ENCODE measurements at regions not wholly inside any gene's neighbourhood (a gene's known extent, or its start where the extent isn't known, plus 50 kb on each side); places are given as distances from the start of the nearest gene placed in this dataset.

DNA sequence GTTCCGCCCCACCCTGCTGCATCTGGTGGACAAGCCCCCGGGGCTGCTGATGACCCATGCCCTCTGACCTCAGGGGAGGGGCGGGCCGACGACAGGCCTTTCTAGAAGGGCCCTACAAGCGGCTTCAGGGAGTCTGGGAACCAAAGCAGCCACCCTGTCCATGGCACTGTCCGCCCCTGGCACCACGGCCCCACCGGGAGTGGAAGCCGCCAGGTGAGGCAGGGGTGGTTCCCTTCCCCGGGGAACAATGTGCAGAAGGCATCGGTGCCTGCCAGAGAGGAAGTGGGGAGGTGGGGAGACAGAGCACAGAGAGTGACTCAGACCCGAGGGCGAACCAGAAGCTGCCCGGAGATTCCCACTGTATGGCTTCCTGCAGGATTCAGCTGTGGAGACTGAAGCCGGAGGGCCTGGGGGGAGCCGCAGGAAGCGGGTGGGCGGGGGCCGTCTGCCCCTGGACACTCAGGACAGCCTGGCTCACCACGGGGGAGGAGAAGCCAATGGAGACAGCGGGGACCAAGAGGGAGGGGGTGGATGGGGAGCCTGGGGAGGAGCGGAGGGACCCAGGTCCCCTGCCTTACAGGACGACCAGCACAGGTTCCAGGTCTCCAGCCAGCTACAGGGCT is 134.0 kb downstream of the TPRA1 start:
- ATAC-seq (peak in 3 of 4 donors; percentile 10 to 71 (median 15)), DNase-seq (peak in 2 of 3 donors; percentile 38 to 39)
- Histone ChIP-seq H3K36me3 (no peaks in the 10 kb centered on the region), H3K4me3 (no peak overlapping the region), H3K27ac (no peak overlapping the region), H3K27me3 (peaks cover 0 to 25% of the 10 kb centered on the region in 2 donors), H3K9me3 (no peaks in the 10 kb centered on the region), H3K4me1 (peaks cover 0 to 11% (median 3%) of the 10 kb centered on the region in 4 donors)
- intact Hi-C loops (cut with DNase I): loop anchor here in 1 of 2 donors (10.0 kb wide), 1 partner anchor 702 kb away; no protein-coding TSS in a partner anchor
- TF ChIP-seq, protein P1, sequence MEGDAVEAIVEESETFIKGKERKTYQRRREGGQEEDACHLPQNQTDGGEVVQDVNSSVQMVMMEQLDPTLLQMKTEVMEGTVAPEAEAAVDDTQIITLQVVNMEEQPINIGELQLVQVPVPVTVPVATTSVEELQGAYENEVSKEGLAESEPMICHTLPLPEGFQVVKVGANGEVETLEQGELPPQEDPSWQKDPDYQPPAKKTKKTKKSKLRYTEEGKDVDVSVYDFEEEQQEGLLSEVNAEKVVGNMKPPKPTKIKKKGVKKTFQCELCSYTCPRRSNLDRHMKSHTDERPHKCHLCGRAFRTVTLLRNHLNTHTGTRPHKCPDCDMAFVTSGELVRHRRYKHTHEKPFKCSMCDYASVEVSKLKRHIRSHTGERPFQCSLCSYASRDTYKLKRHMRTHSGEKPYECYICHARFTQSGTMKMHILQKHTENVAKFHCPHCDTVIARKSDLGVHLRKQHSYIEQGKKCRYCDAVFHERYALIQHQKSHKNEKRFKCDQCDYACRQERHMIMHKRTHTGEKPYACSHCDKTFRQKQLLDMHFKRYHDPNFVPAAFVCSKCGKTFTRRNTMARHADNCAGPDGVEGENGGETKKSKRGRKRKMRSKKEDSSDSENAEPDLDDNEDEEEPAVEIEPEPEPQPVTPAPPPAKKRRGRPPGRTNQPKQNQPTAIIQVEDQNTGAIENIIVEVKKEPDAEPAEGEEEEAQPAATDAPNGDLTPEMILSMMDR (IDR thresholded peaks at IDR 0.05): no peak
- TF ChIP-seq POLR2A (IDR thresholded peaks at IDR 0.05): no peak
- WGBS (ENCODE audit: insufficient coverage, low coverage, low lambda C conversion rate, missing lambda C conversion rate): 8% methylated on average over 14 of the region's 24 CpGs

DNA sequence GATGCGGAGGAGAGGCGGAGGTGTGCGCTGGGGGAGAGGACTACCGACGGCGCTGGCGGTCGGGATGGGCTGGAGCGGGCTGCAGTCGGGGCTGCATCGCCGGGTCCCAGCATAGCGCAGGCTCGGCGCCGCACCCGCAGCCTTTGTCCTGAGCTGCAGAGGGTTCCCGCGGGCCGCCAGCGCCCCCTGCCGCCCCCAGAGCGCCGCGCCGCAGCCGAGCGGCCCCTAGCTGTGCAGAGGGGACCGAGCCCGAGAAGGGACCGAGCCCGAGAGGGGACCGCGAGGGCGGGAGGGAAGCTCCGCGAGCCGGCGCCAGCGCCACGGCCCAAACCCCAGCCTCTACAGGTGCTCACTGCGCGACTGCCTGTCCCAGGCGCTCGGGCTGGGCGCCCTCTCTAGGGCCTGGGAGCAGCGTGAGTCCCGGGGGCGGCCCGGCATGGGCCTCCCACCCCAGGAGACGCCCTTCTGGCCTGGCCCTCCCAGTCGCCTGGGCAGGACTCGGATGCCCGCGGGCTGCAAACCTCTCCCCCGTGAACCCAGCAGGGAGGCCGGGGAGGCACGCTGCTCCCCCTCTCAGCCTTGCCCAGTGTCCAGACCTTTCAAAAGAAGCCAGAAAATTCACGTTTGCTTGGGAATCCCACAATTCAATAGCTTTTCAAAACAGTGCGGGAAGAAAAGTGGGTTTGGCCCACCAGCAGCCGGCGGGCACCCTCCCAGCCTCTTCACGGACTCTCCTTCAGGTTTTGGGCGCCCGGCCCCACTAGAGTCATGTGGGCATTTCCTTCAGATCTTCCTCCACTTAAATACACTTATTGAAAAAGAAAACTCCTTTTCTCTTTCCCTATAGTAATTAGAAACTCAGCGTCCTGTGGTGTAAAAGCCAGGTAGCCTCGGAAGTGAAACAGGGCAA is 134.7 kb downstream of the TPRA1 start:
- ATAC-seq (peak; percentile 83 to 94 (median 88)), DNase-seq (peak; percentile 58 to 73 (median 64))
- Histone ChIP-seq H3K27ac (no peak overlapping the region), H3K27me3 (peaks cover 0 to 25% of the 10 kb centered on the region in 2 donors), H3K9me3 (no peaks in the 10 kb centered on the region), H3K4me3 (no peak overlapping the region), H3K36me3 (no peaks in the 10 kb centered on the region), H3K4me1 (peaks cover 0 to 11% (median 3%) of the 10 kb centered on the region in 4 donors)
- TF ChIP-seq, protein P1 (IDR thresholded peaks at IDR 0.05): peak; percentile 78 to 92 (median 88)
- no peak for TF ChIP-seq POLR2A (IDR thresholded peaks at IDR 0.05)
- intact Hi-C loops (cut with DNase I): loop anchor here in 1 of 2 donors (10.0 kb wide), 1 partner anchor 701 kb away; no protein-coding TSS in a partner anchor
- 17% methylated on average over 9 of the region's 67 CpGs for WGBS (ENCODE audit: insufficient coverage, low coverage, low lambda C conversion rate, missing lambda C conversion rate)

DNA sequence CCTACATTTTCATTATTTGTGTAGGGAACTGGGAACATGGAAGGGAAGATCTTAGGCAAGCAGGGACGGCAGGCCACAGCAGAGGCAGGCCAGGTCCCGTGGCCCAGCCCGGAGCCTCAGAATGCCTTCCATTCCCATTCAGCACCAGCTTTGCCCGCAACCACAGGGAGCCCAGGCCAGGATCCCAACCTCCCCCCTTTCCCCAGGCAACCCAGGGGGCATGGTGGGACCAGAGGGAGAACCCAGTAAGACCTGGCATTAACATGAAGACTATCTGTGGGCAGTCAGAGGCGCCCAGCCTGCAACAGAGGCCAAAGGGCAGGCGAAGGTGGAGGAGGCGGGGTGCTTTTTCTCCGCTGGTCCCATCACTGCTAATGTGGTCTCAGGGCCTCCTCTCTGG is 135.6 kb downstream of the TPRA1 start:
- TF ChIP-seq POLR2A (IDR thresholded peaks at IDR 0.05): no peak
- TF ChIP-seq, protein P1 (IDR thresholded peaks at IDR 0.05): no peak
- WGBS (ENCODE audit: insufficient coverage, low coverage, low lambda C conversion rate, missing lambda C conversion rate): 74% methylated on average over 4 of the region's 8 CpGs
- intact Hi-C loops (cut with DNase I): loop anchor here in 1 of 2 donors (10.0 kb wide), 1 partner anchor 700 kb away; no protein-coding TSS in a partner anchor
- Histone ChIP-seq H3K27ac (no peak overlapping the region), H3K27me3 (peaks cover 0 to 25% of the 10 kb centered on the region in 2 donors), H3K36me3 (no peaks in the 10 kb centered on the region), H3K9me3 (no peaks in the 10 kb centered on the region), H3K4me3 (no peak overlapping the region), H3K4me1 (peaks cover 0 to 11% (median 3%) of the 10 kb centered on the region in 4 donors)
- ATAC-seq (no peak), DNase-seq (peak; percentile 12 to 44 (median 29))

DNA sequence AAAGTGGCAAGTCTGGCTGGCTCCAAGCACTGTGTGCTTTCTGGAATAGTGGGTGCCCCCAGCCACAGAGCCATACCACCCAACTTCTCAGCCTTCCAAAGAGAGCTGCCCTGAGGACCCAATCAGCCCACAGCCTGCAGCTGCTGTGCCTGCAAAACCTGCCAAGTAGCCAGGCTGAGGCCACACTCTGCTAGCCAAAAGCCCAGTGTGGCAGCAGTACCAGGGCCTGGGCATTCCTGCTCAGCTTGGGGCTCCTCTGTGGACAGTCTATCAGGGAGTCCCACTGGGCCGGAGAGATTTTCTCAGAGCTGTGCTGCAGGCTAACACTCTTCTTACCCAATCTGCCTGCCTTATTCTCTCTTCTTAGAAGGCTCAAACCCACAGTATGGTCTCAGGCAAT is 136.5 kb downstream of the TPRA1 start:
- H3K27me3 ChIP-seq: peaks cover 0 to 25% of the 10 kb centered on the region in 2 donors
- ATAC-seq (no peak), DNase-seq (peak; percentile 5 to 34 (median 22))
- H3K4me1 ChIP-seq: peaks cover 0 to 11% (median 3%) of the 10 kb centered on the region in 4 donors
- no peaks in the 10 kb centered on the region for H3K9me3 ChIP-seq
- WGBS (ENCODE audit: insufficient coverage, low coverage, low lambda C conversion rate, missing lambda C conversion rate): no CpG with 5 or more reads among the region's 1 CpG
- H3K36me3 ChIP-seq: no peaks in the 10 kb centered on the region
- TF ChIP-seq, protein P1 (IDR thresholded peaks at IDR 0.05): no peak
- TF ChIP-seq POLR2A (IDR thresholded peaks at IDR 0.05): no peak
- intact Hi-C loops (cut with DNase I): loop anchor here in 1 of 2 donors (10.0 kb wide), 1 partner anchor 699 kb away; no protein-coding TSS in a partner anchor
- no peak overlapping the region for H3K27ac ChIP-seq
- no peak overlapping the region for H3K4me3 ChIP-seq
